ENCODE measurements at regions not wholly inside any gene's neighbourhood (a gene's known extent, or its start where the extent isn't known, plus 50 kb on each side); places are given as distances from the start of the nearest gene placed in this dataset.
"Not testable (repeated sequence)": the region's sequence is repeated elsewhere in the genome, so short reads cannot be mapped to it uniquely, and the experiment has no call there.

DNA sequence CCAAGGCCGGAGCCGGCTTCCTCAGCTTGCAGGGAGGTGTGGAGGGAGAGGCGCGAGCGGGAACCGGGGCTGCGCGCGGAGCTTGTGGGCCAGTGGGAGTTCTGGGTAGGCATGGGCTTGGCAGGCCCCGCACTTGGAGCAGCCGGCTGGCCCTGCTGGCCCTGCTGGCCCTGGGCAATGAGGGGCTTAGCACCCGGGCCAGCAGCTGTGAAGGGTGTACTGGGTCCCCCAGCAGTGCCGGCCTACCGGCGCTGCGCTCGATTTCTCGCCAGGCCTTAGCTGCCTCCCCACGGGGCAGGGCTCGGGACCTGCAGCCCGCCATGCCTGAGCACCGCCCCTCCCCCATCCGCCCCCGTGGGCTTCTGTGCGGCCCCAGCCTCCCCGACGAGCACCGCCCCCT is 95.1 kb upstream of the TAS2R1 start:
- DNase-seq, result not testable (repeated sequence)

DNA sequence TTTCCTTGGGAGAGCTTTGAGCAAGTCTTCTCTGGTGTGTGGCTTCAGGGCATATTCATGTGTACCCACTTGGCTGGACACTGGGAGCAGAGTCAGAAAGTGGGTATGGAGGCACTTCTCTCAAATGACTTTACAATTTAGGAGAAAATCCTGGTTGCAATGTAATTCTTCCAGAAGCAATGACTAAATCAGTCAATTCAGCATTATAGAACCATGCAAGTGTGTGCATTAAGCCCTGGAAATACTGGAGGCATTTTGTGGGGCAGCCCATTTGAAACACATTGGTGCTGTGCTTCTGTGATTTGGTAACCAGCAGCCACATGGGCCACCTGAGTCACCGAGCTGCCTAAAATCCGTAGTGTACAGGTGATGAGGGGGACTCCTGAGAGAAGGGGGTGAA is 94.6 kb upstream of the TAS2R1 start:
- no peak for DNase-seq

DNA sequence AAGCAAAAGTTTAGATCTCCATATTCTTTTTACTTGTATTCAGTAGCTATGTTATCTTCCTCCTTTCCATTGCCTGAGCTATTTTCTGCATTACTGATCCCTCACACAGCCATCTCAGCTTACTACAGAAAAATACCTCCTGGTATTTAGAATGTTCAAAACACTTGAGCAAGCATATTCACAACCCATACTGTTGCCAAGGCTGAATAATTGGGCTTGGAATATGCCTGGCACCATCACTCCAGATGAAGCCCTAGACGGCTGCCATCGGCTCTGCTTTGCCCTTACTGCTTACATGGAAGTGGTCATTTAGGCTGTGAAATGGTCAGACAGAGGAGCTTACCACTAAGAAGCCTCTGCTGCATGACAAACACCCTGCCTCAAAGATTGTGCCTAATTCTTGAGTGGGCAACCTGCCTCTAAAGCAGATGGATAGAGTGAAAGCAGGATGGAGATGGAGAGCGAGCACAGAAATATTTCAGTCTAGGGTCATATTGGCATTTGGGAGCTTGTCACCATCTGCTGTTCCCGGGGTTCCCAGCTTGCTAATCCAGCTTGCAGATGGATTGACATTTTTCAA is 92.5 kb upstream of the TAS2R1 start:
- DNase-seq, result no peak

DNA sequence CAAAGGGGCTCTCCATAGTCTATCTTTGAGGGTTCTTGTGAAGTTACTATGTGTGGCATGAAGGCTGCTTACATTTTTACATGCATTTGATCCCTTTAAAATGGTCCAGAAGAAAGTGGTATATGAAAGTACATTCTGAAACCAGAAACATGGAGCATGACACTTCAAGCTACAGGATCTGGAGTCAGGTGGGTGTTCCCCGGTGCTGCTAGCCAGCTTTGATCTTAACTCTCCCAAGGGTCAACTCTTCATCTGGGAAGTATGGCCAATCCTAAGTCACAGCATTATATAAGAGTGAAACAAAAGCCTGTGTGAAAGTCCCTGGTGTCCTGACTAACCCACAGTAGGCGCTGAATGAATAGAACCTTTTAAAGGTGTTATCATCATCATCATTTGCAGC is 91.0 kb upstream of the TAS2R1 start:
- DNase-seq, result no peak

DNA sequence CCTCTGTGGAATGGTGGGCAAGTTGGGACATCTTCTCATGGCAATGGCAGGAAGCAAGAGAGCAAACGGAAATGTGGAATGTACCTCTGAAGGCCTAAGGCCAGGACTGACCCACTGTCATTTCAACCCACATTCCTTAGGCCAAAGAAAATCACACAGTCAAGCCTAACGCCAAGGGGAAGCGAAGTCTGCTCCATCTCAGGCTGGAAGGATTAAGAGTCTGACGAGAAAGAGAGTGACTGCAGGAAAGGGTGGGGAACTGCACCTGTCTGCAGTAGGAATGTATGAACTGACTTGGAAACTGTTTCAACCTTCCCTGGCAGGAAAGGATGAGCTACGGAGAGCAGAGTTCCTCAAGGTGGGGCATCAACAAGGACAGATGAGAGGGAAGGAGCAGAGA is 90.2 kb upstream of the TAS2R1 start:
- no peak for DNase-seq

DNA sequence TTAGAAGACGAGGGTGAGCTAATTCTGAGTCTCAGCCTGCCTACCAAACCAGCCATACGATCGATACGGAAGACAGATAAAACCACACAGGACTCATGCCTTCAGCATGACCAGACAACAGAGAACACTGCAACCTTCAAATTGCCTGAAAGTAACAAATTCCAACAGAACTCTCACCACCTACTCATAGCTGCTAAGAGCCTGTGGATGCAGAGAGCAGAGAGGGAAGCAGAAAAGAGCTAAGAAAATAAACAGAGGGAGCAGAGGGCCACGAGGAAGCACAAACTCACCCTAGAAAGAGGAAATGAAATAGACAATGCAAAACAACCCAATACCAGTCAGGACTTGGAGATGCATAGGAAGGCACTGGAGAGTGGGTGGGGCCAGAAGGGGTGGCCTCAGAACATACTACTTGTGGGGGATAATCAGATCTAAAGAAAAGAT is 86.7 kb upstream of the TAS2R1 start:
- DNase-seq, result no peak

DNA sequence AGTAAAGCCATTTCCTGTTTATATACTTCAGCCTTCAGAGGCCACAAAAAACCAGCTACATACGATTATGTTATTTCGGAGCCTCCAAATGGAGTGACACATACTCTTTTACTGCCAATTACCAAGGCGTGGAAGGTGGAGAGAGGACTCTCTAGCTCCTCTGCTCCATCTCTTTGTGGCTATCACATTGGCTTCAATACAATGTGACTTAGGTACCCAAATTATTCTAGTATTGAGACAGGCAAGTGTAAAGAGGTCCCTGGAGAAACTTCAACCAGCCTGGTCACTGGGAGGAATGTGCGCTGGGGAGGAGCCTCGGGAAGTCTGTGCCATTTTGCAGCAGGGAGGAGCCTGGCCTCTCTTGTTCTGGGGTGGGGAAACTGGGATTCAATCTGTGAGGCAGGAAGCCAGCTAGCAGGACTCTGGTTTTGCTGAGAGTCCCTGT is 85.8 kb upstream of the TAS2R1 start:
- DNase-seq, result no peak

DNA sequence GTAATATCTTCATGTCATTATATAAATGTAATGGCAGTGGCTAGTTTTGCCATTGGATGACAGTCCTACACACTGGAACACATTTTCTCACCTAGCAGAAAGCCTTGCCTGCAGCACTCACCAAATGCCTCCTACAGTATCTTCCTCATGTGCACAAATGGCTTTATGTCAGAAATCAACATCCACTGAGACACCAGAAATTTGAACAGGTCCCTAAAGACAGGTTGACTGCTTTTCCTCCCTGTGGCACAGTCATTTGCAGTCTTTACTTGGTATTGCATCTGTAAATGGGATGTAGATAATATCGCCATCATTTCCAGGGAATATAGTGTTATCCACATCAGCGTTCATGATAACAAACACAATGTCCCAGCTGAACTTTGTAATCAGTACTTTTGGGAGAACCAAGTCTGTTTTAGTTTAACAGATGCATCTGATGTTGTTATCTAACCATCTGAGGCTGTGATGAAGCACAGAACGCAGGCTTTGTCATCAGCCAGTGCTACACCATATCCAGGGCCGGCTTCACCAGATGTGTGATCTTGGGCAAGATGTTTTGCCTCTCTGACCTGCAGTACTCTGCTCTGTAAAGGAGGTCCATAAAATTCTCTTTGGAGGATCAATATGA is 83.9 kb upstream of the TAS2R1 start:
- no peak for DNase-seq

DNA sequence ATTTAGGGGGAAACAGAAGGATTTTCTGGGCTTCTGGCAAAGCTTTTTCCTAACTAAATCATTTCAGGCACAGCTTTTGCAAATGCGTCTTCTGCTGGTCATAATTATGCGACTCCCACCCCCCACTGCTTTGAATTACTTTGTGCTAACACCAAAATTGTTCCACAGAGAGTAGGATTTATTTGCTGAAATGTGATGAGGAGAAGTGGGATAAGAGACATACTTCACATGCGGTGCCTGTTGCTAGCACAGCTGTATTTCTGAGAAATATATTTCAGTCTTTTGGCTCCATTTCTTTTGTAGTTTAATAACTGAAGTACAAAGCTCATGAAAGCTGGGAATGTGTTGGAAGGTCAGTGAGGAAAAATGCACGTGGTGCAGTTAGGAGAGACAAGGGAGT is 83.2 kb upstream of the TAS2R1 start:
- no peak for DNase-seq

DNA sequence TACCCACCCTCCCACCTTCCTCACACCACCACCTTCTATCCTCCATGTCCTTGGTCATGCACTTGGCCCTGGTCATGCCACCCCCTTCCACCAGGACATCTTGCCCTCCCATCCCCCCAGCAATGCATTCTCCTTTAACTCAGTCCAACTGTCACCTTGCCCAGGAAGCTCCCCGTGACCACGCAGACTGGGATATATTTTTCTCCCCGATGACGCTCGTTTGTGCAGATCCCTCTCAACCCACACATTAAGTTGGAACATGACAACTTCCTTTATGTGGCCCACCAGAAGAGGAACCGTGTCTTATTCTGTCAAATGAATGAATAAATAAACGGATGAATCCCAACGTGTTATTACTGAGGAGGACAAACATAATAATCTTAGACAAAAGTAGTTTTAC is 82.8 kb upstream of the TAS2R1 start:
- no peak for DNase-seq

DNA sequence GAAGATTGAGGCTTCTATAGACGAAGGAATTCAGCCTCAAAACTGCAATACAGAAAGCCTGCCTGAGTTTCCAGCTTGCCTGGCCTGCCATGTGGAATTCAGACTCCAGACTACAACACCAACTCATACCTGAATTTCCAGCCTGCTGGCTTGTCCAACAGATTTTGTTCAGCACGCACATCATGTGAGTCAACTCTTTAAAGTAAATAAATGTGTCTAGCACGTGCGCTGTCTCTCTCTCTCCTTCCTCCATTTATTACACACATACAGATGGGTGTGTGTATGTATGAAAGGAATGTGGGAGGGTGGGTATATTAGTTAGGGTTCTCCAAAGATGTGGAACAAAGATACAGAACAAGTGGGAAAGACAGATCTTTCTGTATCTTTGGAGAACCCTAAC is 82.4 kb upstream of the TAS2R1 start:
- no peak for DNase-seq

DNA sequence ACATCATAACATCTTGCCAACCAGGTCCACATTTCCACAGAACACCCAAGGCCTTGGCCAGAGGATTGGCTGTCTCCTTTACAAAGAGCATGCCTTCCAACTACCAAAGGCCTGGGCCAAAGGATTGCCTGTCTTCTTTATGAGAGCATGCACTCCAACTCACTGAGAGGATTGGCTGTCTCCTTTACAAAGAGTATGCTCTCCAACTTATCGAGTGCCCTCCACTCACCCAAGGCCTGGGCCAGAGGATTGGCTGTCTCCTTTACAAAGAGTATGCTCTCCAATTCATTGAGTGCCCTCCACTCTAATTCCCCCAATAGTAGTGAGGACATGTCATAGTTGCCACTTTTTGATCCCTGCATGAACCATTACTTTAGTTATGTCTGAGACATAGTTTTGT is 79.9 kb upstream of the TAS2R1 start:
- DNase-seq, result no peak

DNA sequence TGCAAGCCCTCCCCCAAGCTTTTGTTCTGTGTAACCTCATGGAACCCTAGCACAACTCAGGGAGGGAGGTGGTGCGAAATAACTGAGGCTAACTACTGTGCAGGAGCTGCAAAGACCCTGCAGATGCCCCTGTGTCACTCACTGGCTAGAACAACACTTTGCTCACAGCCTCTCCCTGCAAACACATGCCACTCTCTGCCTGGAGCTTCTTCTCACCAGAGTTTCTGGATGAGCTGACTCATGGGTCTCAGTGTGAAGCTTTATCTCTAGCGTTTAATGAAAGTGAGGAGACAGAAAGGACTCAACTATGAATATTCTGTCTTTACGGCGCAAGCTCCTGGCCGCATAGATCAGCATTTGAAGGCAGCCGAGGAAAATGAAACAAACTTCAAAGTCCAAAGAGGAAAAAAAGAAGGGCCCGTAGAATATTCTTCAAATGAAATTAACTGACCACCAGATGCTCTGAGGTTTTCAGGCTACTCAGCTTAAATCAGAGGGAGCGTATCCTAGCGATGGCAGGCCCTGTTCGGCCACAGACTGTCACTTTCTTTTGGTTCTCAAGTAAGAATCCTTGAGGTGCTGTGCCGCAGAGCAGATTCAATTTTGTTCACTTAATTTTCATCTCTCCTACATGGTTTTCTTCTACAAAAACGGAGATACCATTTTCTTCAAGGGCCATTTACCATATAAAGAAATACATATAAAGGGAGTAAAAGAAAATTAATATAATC is 77.7 kb upstream of the TAS2R1 start:
- DNase-seq, result no peak

DNA sequence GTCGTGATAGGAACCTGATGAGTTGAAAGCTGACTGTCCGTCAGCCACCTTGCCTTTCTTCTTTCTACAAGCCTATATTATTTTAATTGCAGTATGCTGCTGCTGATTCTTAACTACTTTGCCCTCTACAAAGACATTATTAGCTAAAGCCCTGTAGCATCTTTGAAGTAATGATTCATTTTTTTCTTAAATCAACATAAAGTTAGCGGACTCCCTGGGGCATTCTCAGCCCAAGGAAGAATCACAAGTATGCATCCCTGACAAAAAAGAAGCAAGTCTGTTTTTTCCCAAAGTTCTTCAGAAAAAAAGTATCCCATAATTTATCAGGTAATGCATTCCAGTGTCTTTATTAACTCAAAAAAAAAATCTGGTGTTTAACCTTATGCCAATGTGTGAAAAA is 69.5 kb upstream of the TAS2R1 start:
- no peak for DNase-seq

DNA sequence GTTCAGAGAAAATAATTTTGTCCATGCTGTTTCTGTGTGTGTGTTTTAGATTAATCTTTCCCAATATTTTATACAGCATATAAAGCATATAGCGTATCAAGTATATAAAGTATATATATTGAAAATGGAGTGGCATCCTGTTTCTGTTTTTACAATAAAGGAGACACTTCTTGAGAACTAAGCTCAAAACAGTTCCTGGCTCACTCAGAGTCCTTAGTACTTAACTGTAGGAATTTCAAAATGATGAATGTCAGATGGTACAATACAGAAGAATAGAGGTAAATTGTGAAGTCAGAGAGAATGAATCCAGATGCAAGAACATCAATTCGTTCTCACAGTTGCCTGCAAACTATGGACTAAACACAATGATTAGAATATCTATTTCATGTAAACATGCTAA is 68.7 kb upstream of the TAS2R1 start:
- DNase-seq, result no peak

DNA sequence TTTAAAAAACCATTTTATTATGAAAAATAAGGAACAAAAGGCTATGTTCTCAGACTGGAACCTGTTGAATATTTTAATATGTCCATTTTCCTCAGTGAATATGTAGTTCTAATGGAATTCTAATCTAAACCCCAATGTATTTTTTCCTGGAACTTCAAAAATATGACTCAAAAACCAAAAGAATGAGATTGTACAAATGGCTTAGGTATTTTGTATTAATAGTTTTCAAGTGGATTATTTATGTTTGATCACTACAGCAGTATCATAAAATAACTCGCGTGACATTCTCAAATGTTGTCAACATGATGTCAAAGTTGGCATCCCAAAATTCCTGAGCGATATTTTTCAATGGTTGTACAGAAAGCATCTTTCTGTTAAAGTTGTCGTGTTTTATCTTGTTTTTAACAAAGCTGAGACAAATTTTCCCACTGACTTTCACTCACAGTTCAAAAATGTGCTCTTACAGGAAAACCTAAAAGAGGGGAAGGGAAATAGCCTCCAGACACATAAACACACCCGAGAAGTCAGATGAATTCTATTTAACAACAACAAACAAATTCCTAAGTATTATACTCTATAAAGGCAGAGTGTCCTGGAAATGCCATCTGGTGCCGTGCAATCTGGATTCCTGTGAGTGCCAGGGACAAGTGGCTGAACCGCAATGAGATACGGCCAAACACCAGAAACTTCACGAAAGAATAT is 68.1 kb upstream of the TAS2R1 start:
- no peak for DNase-seq

DNA sequence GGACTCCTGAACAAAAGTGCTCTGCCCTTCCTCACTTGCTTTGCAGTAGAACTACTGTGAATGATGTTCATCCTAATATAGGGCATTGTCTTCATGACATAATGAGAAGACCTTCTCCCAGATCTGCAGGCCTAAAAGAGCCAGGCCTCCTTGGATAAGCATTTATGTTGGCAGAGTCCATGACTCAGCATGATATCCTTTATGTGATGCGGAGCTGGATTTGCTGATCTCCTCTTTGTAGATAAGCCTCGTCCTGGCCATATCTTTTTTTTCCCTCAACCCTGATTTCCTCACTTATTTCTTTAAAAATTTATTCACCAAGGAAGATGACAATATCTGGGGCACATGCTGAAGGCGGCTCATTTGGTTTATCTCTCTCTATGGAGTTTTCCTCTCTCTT is 62.4 kb upstream of the TAS2R1 start:
- DNase-seq, result no peak

DNA sequence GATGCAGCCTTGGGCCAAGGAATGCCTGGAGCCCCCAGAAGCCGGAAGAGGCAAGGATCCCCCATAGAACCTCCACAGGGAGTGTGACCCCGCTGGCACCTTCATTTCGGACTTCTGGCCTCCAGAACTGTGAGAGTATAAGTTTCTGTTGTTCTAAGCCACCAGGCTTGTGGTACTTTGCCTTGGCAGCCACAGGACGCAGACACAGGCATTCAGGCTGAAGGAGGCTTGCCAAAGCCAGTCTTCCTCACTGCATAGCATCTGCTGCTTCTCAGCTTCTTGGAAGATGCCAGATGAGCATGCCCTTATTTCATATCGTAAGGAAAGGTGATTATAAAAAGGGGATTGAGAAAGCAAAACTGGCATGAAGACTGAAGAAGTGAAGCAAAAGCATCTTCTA is 61.1 kb upstream of the TAS2R1 start:
- no peak for DNase-seq

DNA sequence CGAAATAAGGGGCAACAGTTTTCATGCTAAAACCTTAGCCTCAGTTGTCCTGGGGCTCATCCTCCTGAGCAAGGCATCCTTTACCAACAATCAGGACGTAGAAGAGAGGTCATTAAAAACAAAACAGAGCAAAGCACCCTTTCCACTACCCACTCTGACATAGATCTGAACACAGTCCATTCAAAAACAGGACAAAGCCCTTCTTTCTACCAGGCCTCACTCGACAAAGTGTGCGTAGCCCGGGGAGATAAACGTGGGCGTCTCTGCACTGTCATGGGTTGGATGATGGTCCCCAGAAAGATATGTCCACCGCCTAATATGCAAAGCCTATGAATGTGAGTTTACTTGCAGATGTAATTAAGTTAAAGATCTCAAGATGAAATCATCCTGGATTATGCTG is 60.6 kb upstream of the TAS2R1 start:
- no peak for DNase-seq

DNA sequence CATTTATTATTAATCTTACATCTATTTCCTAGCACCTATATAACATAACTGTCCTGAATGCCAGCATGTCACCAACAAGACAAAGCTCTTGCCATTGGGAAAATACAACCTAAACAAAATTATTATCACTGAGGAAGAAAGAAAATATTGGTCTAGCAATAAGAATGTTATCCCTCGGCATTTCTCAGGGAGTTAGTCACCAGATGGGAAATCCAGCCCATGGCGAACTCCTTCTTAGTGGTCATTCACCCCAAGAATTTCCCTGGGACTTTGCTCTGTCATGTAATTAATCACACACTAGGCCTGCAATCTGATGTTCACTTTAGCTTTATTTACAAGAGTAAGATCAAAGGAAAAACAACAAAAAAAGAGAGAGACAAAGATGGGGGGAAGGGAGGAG is 56.1 kb upstream of the TAS2R1 start:
- no peak for DNase-seq

DNA sequence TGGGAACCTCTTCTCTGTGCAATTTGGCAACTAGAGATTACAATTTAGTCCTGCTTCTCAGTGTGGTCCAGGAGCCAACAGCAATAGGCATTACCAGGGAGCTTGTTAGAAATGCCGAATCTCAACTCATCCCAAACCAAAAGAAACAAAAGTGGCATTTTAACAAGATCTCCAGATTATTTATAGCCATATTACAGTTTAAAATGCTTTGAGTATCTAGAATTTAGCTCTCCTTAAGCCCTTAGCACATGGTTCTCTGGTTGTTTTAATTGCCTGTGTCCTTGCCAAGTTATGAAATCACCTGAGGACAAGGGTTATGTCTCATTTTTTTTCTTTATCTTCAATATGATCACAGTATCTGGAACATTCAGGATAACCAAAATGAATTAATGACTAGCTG is 51.6 kb upstream of the TAS2R1 start:
- no peak for DNase-seq
